NCI-H460 (cell line): ENCODE measurements at regions not wholly inside any gene's neighbourhood (a gene's known extent, or its start where the extent isn't known, plus 50 kb on each side); places are given as distances from the start of the nearest gene placed in this dataset.
"Not testable (repeated sequence)": the region's sequence is repeated elsewhere in the genome, so short reads cannot be mapped to it uniquely, and the experiment has no call there.

ENCODE experiments used
- DNase-seq: peaks from one replicate; pipeline ENCODE4 v3.0.0-alpha.2; 2016; ENCODE audit warnings: low read depth; ENCODE audit errors: extremely low read depth

- no peak for DNase-seq
Observed at GRCh38 chr12:131211340-131211938, 257.7 kb downstream of the ADGRD1 start.

- no peak for DNase-seq
Observed at GRCh38 chr12:131213896-131214442, 260.3 kb downstream of the ADGRD1 start.

- not testable (repeated sequence) for DNase-seq
Observed at GRCh38 chr12:131214936-131215335, 261.2 kb downstream of the ADGRD1 start.

GRCh38 chr12:131216587-131216986, 262.9 kb downstream of the ADGRD1 start:
- DNase-seq = not testable (repeated sequence)

GRCh38 chr12:131217024-131217586, 263.4 kb downstream of the ADGRD1 start:
- DNase-seq = no peak

GRCh38 chr12:131218026-131218922, 264.6 kb downstream of the ADGRD1 start:
- DNase-seq = peak; percentile 30

GRCh38 chr12:131218923-131219669, 265.4 kb downstream of the ADGRD1 start:
- DNase-seq = no peak

- DNase-seq = no peak
Observed at GRCh38 chr12:131219670-131220330, 266.1 kb downstream of the ADGRD1 start.

- no peak for DNase-seq
Observed at GRCh38 chr12:131220331-131220685, 266.6 kb downstream of the ADGRD1 start.

- DNase-seq = no peak
Observed at GRCh38 chr12:131221061-131221956, 267.6 kb downstream of the ADGRD1 start.

- no peak for DNase-seq
Observed at GRCh38 chr12:131221957-131222328, 268.2 kb downstream of the ADGRD1 start.

GRCh38 chr12:131222329-131223139, 268.8 kb downstream of the ADGRD1 start:
- no peak for DNase-seq

GRCh38 chr12:131223171-131223761, 269.6 kb downstream of the ADGRD1 start:
- no peak for DNase-seq

- no peak for DNase-seq
Observed at GRCh38 chr12:131223791-131224225, 270.1 kb downstream of the ADGRD1 start.

- peak; percentile 77 for DNase-seq
Observed at GRCh38 chr12:131224226-131225065, 270.7 kb downstream of the ADGRD1 start.

GRCh38 chr12:131225066-131225380, 271.3 kb downstream of the ADGRD1 start:
- peak; percentile 70 for DNase-seq
